ENCODE measurements at regions not wholly inside any gene's neighbourhood (a gene's known extent, or its start where the extent isn't known, plus 50 kb on each side); places are given as distances from the start of the nearest gene placed in this dataset.

DNA sequence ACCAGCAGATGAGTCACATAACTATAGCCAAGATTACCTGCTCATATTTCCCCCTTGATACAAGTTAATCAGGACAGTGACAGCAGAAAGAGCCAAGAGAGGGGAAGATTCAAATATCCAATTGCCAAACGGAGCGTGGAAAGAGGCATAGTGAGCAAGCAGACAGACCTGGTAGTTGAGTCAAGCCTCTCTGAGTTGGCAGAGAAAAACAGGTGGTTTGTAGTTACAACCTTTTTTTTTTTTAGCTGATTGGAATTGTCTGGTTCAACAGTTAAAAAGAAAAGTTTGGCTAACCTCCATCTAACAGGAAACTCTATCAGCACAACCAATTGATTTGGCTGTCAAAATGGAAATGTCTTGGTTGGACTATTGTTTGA is 272.1 kb downstream of the TLE1 start:
- intact Hi-C loops (cut with micrococcal nuclease; ENCODE audit: unreplicated experiment) = no loop called here
- H2AFZ ChIP-seq = no peak overlapping the region

DNA sequence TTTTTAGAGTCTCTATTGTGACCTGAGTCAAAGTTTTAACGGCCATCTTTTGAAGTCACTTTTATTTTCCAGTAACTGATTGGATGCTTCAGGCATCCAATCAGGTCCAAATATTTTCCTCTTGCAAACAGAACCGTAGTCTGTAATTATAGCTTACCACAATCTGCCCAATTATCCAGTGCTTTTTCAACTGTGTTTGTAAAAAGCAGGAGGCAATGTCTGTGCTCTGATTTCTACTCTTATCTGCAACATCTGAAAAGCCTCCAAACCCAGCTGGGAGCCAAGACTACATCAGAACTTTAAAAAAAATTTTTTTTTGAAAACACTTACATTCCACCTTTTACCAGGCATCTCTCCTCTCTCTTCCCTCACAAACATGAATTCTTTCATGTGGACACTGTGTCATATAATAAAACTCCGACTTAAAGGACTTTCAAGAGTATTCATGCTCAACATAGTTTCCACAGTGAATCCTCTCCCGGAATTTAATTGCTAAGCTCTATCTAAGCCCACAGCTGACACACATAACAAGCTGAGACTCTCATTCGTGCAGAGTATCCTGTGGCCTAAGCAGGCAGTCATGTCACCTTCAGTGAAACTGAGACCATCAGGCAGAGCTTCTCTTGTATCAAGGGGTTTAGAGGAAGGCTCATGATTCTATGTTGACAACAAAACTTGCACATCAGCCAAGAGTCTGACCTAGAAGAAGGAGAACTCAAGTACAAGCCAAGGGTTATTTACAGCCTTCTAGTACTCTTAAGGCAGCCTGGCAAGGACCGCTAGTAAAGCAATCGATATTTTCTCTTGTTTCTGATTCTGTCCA is 272.7 kb downstream of the TLE1 start:
- Histone ChIP-seq H4K20me1 (ENCODE audit: insufficient read depth) (no peaks in the 10 kb centered on the region), H3K9me2 (ENCODE audit: insufficient read depth) (no peaks in the 10 kb centered on the region), H3K27me3 (ENCODE audit: insufficient read depth, low read depth) (no peaks in the 10 kb centered on the region), H3K36me3 (ENCODE audit: low read depth) (no peaks in the 10 kb centered on the region), H3F3A (ENCODE audit: insufficient read depth, low read depth) (no peaks in the 10 kb centered on the region), H3K4me2 (no peak overlapping the region), H3K79me2 (ENCODE audit: low read depth) (no peaks in the 10 kb centered on the region), H3K9me3 (ENCODE audit: insufficient read depth, low read depth) (no peaks in the 10 kb centered on the region; the same call in none of the 2 replicates), H3K4me1 (replicated peaks; ENCODE audit: insufficient read depth) (no peaks in the 10 kb centered on the region), H3K27ac (no peak overlapping the region), H3K4me3 (no peak overlapping the region), H2AFZ (no peak overlapping the region)
- no peak for DNase-seq
- POLR2A ChIA-PET (ENCODE audit: unreplicated experiment) = interaction anchor here (0.7 kb wide), 1 partner anchor 1412 kb away, joined by 4 read pairs; no protein-coding TSS in a partner anchor
- intact Hi-C loops (cut with micrococcal nuclease; ENCODE audit: unreplicated experiment) = no loop called here
- BruUV-seq (replicated peaks) = no TSS peak
- TF ChIP-seq EZH2 (IDR thresholded peaks at IDR 0.05; ENCODE audit: low read depth) = no peak
- TF ChIP-seq, protein P1, sequence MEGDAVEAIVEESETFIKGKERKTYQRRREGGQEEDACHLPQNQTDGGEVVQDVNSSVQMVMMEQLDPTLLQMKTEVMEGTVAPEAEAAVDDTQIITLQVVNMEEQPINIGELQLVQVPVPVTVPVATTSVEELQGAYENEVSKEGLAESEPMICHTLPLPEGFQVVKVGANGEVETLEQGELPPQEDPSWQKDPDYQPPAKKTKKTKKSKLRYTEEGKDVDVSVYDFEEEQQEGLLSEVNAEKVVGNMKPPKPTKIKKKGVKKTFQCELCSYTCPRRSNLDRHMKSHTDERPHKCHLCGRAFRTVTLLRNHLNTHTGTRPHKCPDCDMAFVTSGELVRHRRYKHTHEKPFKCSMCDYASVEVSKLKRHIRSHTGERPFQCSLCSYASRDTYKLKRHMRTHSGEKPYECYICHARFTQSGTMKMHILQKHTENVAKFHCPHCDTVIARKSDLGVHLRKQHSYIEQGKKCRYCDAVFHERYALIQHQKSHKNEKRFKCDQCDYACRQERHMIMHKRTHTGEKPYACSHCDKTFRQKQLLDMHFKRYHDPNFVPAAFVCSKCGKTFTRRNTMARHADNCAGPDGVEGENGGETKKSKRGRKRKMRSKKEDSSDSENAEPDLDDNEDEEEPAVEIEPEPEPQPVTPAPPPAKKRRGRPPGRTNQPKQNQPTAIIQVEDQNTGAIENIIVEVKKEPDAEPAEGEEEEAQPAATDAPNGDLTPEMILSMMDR (conservative IDR thresholded peaks at IDR 0.05) = no peak
- CTCF ChIA-PET = no interaction called here

More for the DNA sequence above, 272.1 kb downstream of the TLE1 start:
- ChIA-PET POLR2A (ENCODE audit: unreplicated experiment) (interaction anchor here (0.7 kb wide), 1 partner anchor 1412 kb away, joined by 4 read pairs; no protein-coding TSS in a partner anchor), CTCF (no interaction called here)
- DNase-seq = no peak
- Histone ChIP-seq H3F3A (ENCODE audit: insufficient read depth, low read depth) (no peaks in the 10 kb centered on the region), H3K4me1 (replicated peaks; ENCODE audit: insufficient read depth) (no peaks in the 10 kb centered on the region), H3K9me2 (ENCODE audit: insufficient read depth) (no peaks in the 10 kb centered on the region), H3K4me2 (no peak overlapping the region), H3K4me3 (no peak overlapping the region), H3K27ac (no peak overlapping the region), H3K27me3 (ENCODE audit: insufficient read depth, low read depth) (no peaks in the 10 kb centered on the region), H4K20me1 (ENCODE audit: insufficient read depth) (no peaks in the 10 kb centered on the region), H3K79me2 (ENCODE audit: low read depth) (no peaks in the 10 kb centered on the region), H3K9me3 (ENCODE audit: insufficient read depth, low read depth) (no peaks in the 10 kb centered on the region; the same call in none of the 2 replicates), H3K36me3 (ENCODE audit: low read depth) (no peaks in the 10 kb centered on the region)
- no TSS peak for BruUV-seq (replicated peaks)
- TF ChIP-seq EZH2 (IDR thresholded peaks at IDR 0.05; ENCODE audit: low read depth) = no peak
- TF ChIP-seq, protein P1 (conservative IDR thresholded peaks at IDR 0.05) = no peak

DNA sequence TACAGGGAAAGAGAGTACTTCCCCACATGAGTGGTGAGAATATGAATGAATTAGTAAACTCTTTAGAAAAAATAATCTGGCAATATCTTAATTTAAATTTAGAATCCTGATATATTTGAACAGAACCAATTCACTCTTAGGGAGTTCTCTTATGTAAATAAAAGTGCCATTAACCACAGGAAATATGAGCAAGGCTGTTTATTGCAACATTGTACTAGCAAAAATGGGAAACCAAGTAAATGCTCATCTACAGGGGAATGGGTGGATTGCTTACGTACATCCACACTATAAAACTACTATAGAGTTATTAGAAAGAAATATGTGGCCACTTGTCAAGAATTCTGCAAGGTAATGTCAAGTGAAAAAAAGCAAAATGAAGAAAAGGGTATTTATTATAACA is 274.5 kb downstream of the TLE1 start:
- CTCF ChIA-PET = no interaction called here
- Histone ChIP-seq H3K27ac (no peak overlapping the region), H3K4me3 (no peak overlapping the region), H3K4me1 (replicated peaks; ENCODE audit: insufficient read depth) (peaks cover 12% of the 10 kb centered on the region), H4K20me1 (ENCODE audit: insufficient read depth) (no peaks in the 10 kb centered on the region), H3K36me3 (ENCODE audit: low read depth) (peaks cover 4% of the 10 kb centered on the region; the same call in 1 of the 2 replicates), H2AFZ (no peak overlapping the region), H3F3A (ENCODE audit: insufficient read depth, low read depth) (peaks cover 8% of the 10 kb centered on the region), H3K4me2 (no peak overlapping the region), H3K9me2 (ENCODE audit: insufficient read depth) (no peaks in the 10 kb centered on the region), H3K79me2 (ENCODE audit: low read depth) (no peaks in the 10 kb centered on the region), H3K27me3 (ENCODE audit: insufficient read depth, low read depth) (no peaks in the 10 kb centered on the region), H3K9me3 (ENCODE audit: insufficient read depth, low read depth) (peaks cover 3% of the 10 kb centered on the region)
- intact Hi-C loops (cut with micrococcal nuclease; ENCODE audit: unreplicated experiment) = no loop called here
- no peak for TF ChIP-seq EZH2 (IDR thresholded peaks at IDR 0.05; ENCODE audit: low read depth)
- TF ChIP-seq, protein P1 (conservative IDR thresholded peaks at IDR 0.05) = no peak
- POLR2A ChIA-PET (ENCODE audit: unreplicated experiment) = no interaction called here
- no peak for DNase-seq
- BruUV-seq (replicated peaks) = no TSS peak
